ENCODE measurements at regions not wholly inside any gene's neighbourhood (a gene's known extent, or its start where the extent isn't known, plus 50 kb on each side); places are given as distances from the start of the nearest gene placed in this dataset.

DNA sequence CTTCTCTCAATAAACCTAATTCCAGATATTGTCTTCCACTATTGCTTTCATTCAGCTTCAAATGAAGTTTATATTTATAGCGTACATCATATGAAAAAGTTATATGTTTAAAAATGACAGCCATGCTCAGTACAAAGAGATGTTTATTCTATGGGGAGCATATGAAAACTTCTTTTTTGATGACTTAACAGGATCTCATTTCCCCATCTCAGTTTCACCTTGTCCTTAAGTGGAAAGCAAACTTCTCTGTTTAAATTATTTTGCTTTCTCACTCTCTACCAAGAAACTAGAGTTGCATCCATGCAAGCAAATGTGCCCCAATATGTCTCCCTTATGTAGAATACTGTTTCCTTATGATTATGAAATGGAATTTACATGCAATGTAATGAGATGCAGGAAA is 799.5 kb upstream of the RGS18 start:
- Histone ChIP-seq H3K4me2 (no peak overlapping the region), H3K4me1 (ENCODE audit: insufficient read depth) (no peaks in the 10 kb centered on the region), H4K20me1 (ENCODE audit: insufficient read depth, poor library complexity, severe bottlenecking) (no peaks in the 10 kb centered on the region), H3K4me3 (no peak overlapping the region), H3K79me2 (no peaks in the 10 kb centered on the region), H2AFZ (no peak overlapping the region), H3K9me2 (replicated peaks; ENCODE audit: insufficient read depth) (no peaks in the 10 kb centered on the region), H3K9me3 (ENCODE audit: low read depth) (no peaks in the 10 kb centered on the region), H3K36me3 (replicated peaks; ENCODE audit: insufficient read depth, low read depth) (no peaks in the 10 kb centered on the region), H3K27me3 (no peaks in the 10 kb centered on the region), H3K27ac (no peak overlapping the region)
- 92% methylated on average over 1 of the region's 1 CpG for WGBS (ENCODE audit: low lambda C conversion rate, missing lambda C conversion rate)
- TF ChIP-seq, protein P1, sequence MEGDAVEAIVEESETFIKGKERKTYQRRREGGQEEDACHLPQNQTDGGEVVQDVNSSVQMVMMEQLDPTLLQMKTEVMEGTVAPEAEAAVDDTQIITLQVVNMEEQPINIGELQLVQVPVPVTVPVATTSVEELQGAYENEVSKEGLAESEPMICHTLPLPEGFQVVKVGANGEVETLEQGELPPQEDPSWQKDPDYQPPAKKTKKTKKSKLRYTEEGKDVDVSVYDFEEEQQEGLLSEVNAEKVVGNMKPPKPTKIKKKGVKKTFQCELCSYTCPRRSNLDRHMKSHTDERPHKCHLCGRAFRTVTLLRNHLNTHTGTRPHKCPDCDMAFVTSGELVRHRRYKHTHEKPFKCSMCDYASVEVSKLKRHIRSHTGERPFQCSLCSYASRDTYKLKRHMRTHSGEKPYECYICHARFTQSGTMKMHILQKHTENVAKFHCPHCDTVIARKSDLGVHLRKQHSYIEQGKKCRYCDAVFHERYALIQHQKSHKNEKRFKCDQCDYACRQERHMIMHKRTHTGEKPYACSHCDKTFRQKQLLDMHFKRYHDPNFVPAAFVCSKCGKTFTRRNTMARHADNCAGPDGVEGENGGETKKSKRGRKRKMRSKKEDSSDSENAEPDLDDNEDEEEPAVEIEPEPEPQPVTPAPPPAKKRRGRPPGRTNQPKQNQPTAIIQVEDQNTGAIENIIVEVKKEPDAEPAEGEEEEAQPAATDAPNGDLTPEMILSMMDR (IDR thresholded peaks at IDR 0.05; ENCODE audit: poor library complexity) = no peak
- TF ChIP-seq EZH2phosphoT487 (IDR thresholded peaks at IDR 0.05; ENCODE audit: low read depth, severe bottlenecking, unreplicated experiment) = no peak
- TF ChIP-seq EZH2 (IDR thresholded peaks at IDR 0.05; ENCODE audit: borderline replicate concordance) = no peak
- no peak for DNase-seq (ENCODE audit: low spot score)

DNA sequence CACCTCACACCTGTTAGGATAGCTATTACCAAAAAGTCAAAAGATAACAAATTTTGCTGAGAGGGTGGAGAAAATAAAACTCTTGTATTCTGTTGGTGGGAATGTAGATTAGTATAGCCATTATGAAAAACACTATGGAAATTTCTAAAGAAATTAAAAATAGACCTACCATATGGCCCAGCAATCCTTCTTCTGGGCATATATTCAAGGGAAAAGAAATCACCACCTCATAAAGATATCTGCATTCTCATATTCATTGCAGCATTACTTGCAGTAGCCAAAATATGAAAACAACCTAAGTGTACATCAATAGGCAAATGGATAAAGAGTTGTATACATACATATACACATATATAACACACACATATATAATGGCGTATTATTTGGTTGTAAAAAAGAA is 791.6 kb upstream of the RGS18 start:
- no peak for DNase-seq (ENCODE audit: low spot score)
- Histone ChIP-seq H3K4me3 (no peak overlapping the region), H3K4me1 (ENCODE audit: insufficient read depth) (no peaks in the 10 kb centered on the region), H3K27ac (no peak overlapping the region), H3K79me2 (no peaks in the 10 kb centered on the region), H3K36me3 (replicated peaks; ENCODE audit: insufficient read depth, low read depth) (no peaks in the 10 kb centered on the region), H3K9me2 (replicated peaks; ENCODE audit: insufficient read depth) (no peaks in the 10 kb centered on the region), H2AFZ (no peak overlapping the region), H4K20me1 (ENCODE audit: insufficient read depth, poor library complexity, severe bottlenecking) (no peaks in the 10 kb centered on the region), H3K27me3 (no peaks in the 10 kb centered on the region), H3K9me3 (ENCODE audit: low read depth) (no peaks in the 10 kb centered on the region), H3K4me2 (no peak overlapping the region)
- WGBS (ENCODE audit: low lambda C conversion rate, missing lambda C conversion rate) = 87% methylated on average over 1 of the region's 1 CpG
- TF ChIP-seq, protein P1 (IDR thresholded peaks at IDR 0.05; ENCODE audit: poor library complexity) = no peak
- TF ChIP-seq EZH2 (IDR thresholded peaks at IDR 0.05; ENCODE audit: borderline replicate concordance) (no peak), EZH2phosphoT487 (IDR thresholded peaks at IDR 0.05; ENCODE audit: low read depth, severe bottlenecking, unreplicated experiment) (no peak)

DNA sequence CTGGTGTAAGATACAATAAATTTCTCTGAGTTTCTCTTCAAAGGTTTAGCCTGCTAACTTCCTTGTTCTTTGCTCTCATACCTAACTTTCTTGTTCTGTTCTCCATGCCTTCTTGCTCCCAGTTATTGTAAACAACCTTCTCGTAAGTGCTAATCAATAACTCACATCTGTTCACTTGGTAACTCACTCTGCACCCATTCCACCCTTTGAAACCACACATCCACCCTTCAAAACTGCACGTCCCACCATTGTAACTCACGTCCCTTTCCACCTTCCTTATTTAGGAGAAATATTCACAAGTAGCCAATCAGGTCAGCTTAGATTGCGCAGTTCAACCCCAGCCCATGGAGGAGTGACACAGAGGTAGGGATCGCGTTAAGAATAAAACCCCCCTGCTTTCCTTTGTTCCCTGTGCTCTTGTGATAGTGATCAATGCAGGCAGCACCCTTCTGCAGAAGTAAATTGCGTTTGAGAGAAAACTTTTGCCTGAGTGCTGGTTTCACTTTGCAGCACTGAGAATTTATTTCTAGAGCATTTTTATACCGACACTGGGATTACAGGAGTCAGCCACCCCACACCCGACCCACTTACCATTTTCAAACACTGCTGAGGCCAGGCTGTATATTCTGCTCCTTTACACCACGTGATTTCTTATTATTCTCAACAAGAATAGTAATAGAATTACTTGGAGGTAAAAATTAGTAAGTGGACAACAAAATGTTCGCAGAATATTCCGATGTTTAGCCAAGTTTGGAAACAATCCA is 789.2 kb upstream of the RGS18 start:
- Histone ChIP-seq H3K79me2 (no peaks in the 10 kb centered on the region), H3K9me2 (replicated peaks; ENCODE audit: insufficient read depth) (no peaks in the 10 kb centered on the region), H3K27me3 (no peaks in the 10 kb centered on the region), H3K36me3 (replicated peaks; ENCODE audit: insufficient read depth, low read depth) (no peaks in the 10 kb centered on the region), H3K4me3 (no peak overlapping the region), H3K4me1 (ENCODE audit: insufficient read depth) (no peaks in the 10 kb centered on the region), H3K4me2 (no peak overlapping the region), H2AFZ (no peak overlapping the region), H3K27ac (no peak overlapping the region), H3K9me3 (ENCODE audit: low read depth) (no peaks in the 10 kb centered on the region), H4K20me1 (ENCODE audit: insufficient read depth, poor library complexity, severe bottlenecking) (no peaks in the 10 kb centered on the region)
- DNase-seq (ENCODE audit: low spot score) = no peak
- WGBS (ENCODE audit: low lambda C conversion rate, missing lambda C conversion rate) = 66% methylated on average over 12 of the region's 12 CpGs
- TF ChIP-seq, protein P1 (IDR thresholded peaks at IDR 0.05; ENCODE audit: poor library complexity) = no peak
- no peak for TF ChIP-seq EZH2phosphoT487 (IDR thresholded peaks at IDR 0.05; ENCODE audit: low read depth, severe bottlenecking, unreplicated experiment)
- TF ChIP-seq EZH2 (IDR thresholded peaks at IDR 0.05; ENCODE audit: borderline replicate concordance) = no peak
